B cell (primary cell): ENCODE measurements at regions not wholly inside any gene's neighbourhood (a gene's known extent, or its start where the extent isn't known, plus 50 kb on each side); places are given as distances from the start of the nearest gene placed in this dataset.

Source experiments
- ATAC-seq: fragments of 200-7000 bp; cut with Tn5 transposase; one replicate; pipeline ENCODE4 v1.10.0; 2021; ENCODE audit warnings: low read depth, mild to moderate bottlenecking, moderate number of reproducible peaks, moderate library complexity
- CTCF ChIA-PET: fragments of 350-600 bp; sonication (Branson Sonifier 250); formaldehyde crosslinking; loops from one replicate; lab custom pipeline; 2021; ENCODE audit warnings: antibody characterized with exemption, inconsistent platforms; lab: Charles Lee
- POLR2A ChIA-PET: fragments of 350-600 bp; sonication (Branson Sonifier 250); formaldehyde crosslinking; loops from one replicate; lab custom pipeline; 2021; ENCODE audit warnings: antibody characterized with exemption; lab: Charles Lee
- DNase-seq: peaks from one replicate; pipeline ENCODE4 v3.0.0; 2013
- H2AFZ ChIP-seq: 2 replicates; pipeline ENCODE4 v1.6.1; 2012; ENCODE audit warnings: mild to moderate bottlenecking, low read depth, low read length; ENCODE audit not compliant: insufficient read depth, poor library complexity, severe bottlenecking
- H3K27ac ChIP-seq, 2 donors: 1 replicate in 1 of 2; 2 replicates in 1 of 2; pipeline ENCODE4 v1.5.1; 2012 to 2013; ENCODE audit warnings: low read length in 2 of 2, mild to moderate bottlenecking in 2 of 2, moderate library complexity in 1 of 2
- H3K27me3 ChIP-seq, 4 experiments: fragments of 200-600 bp in 1 of 4; sonication (generic) in 1 of 4; replicated peaks in 1 of 4; 1 replicate in 2 of 4; 2 replicates in 2 of 4; pipeline versions ENCODE4 v1.6.1 to v1.7.0; 2013 to 2016; ENCODE audit warnings: low read length in 3 of 4, mild to moderate bottlenecking in 2 of 4, mixed read lengths in 1 of 4, moderate library complexity in 1 of 4; ENCODE audit not compliant: insufficient read depth in 4 of 4, control insufficient read depth in 3 of 4; ENCODE audit errors: control extremely low read depth in 1 of 4
- H3K36me3 ChIP-seq, 2 experiments: replicated peaks in 1 of 2; 1 replicate in 1 of 2; 2 replicates in 1 of 2; pipeline versions ENCODE4 v1.6.1 to v1.7.1; 2013; ENCODE audit warnings: low read length in 1 of 2; ENCODE audit not compliant: insufficient read depth in 2 of 2, control insufficient read depth in 1 of 2; ENCODE audit errors: control extremely low read depth in 1 of 2, extremely low read depth in 1 of 2
- H3K4me1 ChIP-seq, 2 donors: fragments of 200-600 bp in 1 of 2; sonication (generic) in 1 of 2; 1 replicate in 1 of 2; 2 replicates in 1 of 2; pipeline versions ENCODE4 v1.5.1 to v1.6.1; 2013 to 2017; ENCODE audit warnings: low read length in 2 of 2; ENCODE audit not compliant: control insufficient read depth in 2 of 2, insufficient read depth in 2 of 2
- H3K4me2 ChIP-seq: replicated peaks from 2 replicates; pipeline ENCODE3; 2012; ENCODE audit warnings: mild to moderate bottlenecking, low read depth, low read length; ENCODE audit not compliant: poor library complexity, severe bottlenecking
- H3K4me3 ChIP-seq, 5 experiments: fragments of 200-600 bp in 1 of 5; sonication (generic) in 1 of 5; 1 replicate in 3 of 5; 2 replicates in 2 of 5; pipeline versions ENCODE4 v1.5.1 to v1.7.0; 2011 to 2016; ENCODE audit warnings: low read length in 4 of 5, mild to moderate bottlenecking in 4 of 5, low read depth in 2 of 5, control low read depth in 1 of 5, moderate library complexity in 1 of 5; ENCODE audit not compliant: insufficient read depth in 1 of 5; ENCODE audit errors: control extremely low read depth in 1 of 5, extremely low read depth in 1 of 5
- H3K79me2 ChIP-seq: fragments of 200-600 bp; sonication (generic); one replicate; pipeline ENCODE4 v1.6.0; 2016; ENCODE audit warnings: low read length; ENCODE audit not compliant: control insufficient read depth, insufficient read depth
- H3K9ac ChIP-seq: fragments of 200-600 bp; sonication (generic); 2 replicates; pipeline ENCODE4 v1.6.1; 2017; ENCODE audit warnings: mild to moderate bottlenecking, low read length, moderate library complexity
- H3K9me3 ChIP-seq, 3 donors: one replicate each; pipeline versions ENCODE4 v1.6.1 to v1.7.1; 2013; ENCODE audit warnings: low read length in 2 of 3; ENCODE audit not compliant: control insufficient read depth in 2 of 3, insufficient read depth in 1 of 3; ENCODE audit errors: control extremely low read depth in 1 of 3
- H4K20me1 ChIP-seq: 2 replicates; pipeline ENCODE4 v1.6.0; 2012; ENCODE audit warnings: mild to moderate bottlenecking, low read length; ENCODE audit not compliant: insufficient read depth, control insufficient read depth, poor library complexity, severe bottlenecking
- H3K27ac Mint-ChIP-seq: one replicate; pipeline ENCODE4 v1.8.0; 2021; ENCODE audit warnings: mixed read lengths
- H3K27me3 Mint-ChIP-seq: one replicate; pipeline ENCODE4 v1.8.0; 2021; ENCODE audit warnings: mixed read lengths
- H3K4me1 Mint-ChIP-seq: one replicate; pipeline ENCODE4 v1.8.0; 2021; ENCODE audit warnings: mixed read lengths
- H3K4me3 Mint-ChIP-seq: one replicate; pipeline ENCODE4 v1.8.0; 2021; ENCODE audit warnings: mixed read lengths
- H3K9me3 Mint-ChIP-seq: one replicate; pipeline ENCODE4 v1.8.0; 2022; ENCODE audit warnings: mixed read lengths; ENCODE audit not compliant: insufficient read depth
- EZH2 ChIP-seq: IDR thresholded peaks from 2 replicates; pipeline ENCODE4 v1.6.1; 2012; ENCODE audit warnings: borderline replicate concordance, low read depth, mild to moderate bottlenecking, moderate library complexity, low read length; ENCODE audit not compliant: insufficient read depth, poor library complexity, severe bottlenecking
- WGBS: methylation state at CpG from one replicate; pipeline ENCODE4 v1.1.5; 2013; ENCODE audit warnings: missing lambda C conversion rate; ENCODE audit not compliant: insufficient coverage; 5-methylcytosine and 5-hydroxymethylcytosine counted together
- intact Hi-C: fragments of 100-400 bp; cut with micrococcal nuclease; formaldehyde crosslinking; loops from one replicate; pipeline ENCODE4 v1.10.0; 2022
- TF ChIP-seq, protein P1 (sequence below): fragments of 200-600 bp; IDR thresholded peaks from one replicate; pipeline ENCODE4 v1.8.0; 2022; ENCODE audit warnings: antibody characterized with exemption, mild to moderate bottlenecking

DNA sequence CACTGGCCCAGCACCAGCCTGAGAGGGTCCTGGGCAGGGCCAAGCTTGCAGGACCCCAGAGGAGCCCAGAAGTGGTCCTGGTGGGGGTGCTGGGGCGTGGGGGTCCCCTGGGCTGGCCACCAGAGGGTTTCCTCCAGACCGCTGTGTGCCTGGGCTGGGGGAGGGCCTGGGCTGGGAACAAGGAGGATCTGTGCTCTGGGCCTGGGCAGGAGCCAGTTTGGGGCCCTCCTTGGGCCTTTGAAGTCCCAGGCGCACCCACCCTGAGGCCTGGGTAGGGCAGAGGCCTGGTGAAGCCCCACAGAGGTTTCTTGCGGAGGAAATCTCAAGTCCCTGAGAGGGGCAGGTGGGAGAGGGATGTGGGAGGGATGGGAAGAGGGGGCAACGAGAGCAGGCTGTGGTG lies 63.4 kb upstream of the GPC1 start:
- Histone ChIP-seq H3K79me2 (no peaks in the 10 kb centered on the region), H3K27me3 (no peaks in the 10 kb centered on the region), H3K4me3 (no peak overlapping the region), H3K36me3 (no peaks in the 10 kb centered on the region), H3K4me1 (no peaks in the 10 kb centered on the region), H3K9me3 (peaks cover 0 to 2% (median 0%) of the 10 kb centered on the region in 3 donors), H4K20me1 (no peaks in the 10 kb centered on the region), H3K27ac (no peak overlapping the region), H2AFZ (no peak overlapping the region), H3K4me2 (no peak overlapping the region), H3K9ac (no peak overlapping the region)
- TF ChIP-seq, protein P1, sequence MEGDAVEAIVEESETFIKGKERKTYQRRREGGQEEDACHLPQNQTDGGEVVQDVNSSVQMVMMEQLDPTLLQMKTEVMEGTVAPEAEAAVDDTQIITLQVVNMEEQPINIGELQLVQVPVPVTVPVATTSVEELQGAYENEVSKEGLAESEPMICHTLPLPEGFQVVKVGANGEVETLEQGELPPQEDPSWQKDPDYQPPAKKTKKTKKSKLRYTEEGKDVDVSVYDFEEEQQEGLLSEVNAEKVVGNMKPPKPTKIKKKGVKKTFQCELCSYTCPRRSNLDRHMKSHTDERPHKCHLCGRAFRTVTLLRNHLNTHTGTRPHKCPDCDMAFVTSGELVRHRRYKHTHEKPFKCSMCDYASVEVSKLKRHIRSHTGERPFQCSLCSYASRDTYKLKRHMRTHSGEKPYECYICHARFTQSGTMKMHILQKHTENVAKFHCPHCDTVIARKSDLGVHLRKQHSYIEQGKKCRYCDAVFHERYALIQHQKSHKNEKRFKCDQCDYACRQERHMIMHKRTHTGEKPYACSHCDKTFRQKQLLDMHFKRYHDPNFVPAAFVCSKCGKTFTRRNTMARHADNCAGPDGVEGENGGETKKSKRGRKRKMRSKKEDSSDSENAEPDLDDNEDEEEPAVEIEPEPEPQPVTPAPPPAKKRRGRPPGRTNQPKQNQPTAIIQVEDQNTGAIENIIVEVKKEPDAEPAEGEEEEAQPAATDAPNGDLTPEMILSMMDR: no peak
- no peak for TF ChIP-seq EZH2
- intact Hi-C loops: no loop called here
- Mint-ChIP-seq H3K9me3 (no peaks in the 10 kb centered on the region), H3K27ac (no peak overlapping the region), H3K4me3 (no peak overlapping the region), H3K27me3 (peaks cover 6% of the 10 kb centered on the region), H3K4me1 (no peaks in the 10 kb centered on the region)
- ATAC-seq: no peak
- no peak for DNase-seq
- POLR2A ChIA-PET: no interaction called here
- CTCF ChIA-PET: no interaction called here
- WGBS: 75% methylated on average over 5 of the region's 5 CpGs

DNA sequence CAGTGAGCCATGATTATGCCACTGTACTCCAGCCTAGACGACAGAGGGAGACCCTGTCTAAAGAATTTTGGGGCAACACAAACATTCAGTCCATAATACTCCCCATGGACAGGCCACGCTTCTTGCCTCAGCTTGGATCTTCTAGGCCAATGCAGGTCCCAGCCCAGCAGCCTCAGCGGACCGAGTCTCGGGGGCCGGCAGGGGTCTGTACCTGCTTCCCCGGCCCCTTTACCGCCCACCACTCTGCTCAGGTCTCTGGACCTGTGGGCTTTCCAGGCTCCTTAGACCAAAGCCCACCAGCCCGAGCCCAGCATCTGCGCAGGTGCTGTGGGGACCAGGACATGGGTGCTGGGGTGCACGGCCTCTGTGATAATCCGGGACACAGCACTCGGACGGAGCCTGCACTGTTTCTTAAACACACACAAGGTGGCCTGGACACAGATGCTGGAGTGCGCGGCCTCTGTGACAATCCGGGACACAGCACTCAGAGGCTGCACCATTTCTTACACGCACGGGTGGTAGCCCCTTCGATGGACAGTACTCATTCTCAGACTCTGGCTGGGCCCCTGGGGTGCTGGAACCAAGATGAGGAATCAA lies 62.1 kb upstream of the GPC1 start:
- H3K4me2 ChIP-seq: no peak overlapping the region
- no peaks in the 10 kb centered on the region for H3K4me1 Mint-ChIP-seq
- no peak for ATAC-seq

More for the DNA sequence above, 62.1 kb upstream of the GPC1 start:
- H2AFZ ChIP-seq: no peak overlapping the region
- 93% methylated on average over 20 of the region's 20 CpGs for WGBS
- DNase-seq: no peak
- Mint-ChIP-seq H3K9me3 (no peaks in the 10 kb centered on the region), H3K4me3 (no peak overlapping the region), H3K27me3 (peaks cover 6% of the 10 kb centered on the region), H3K27ac (no peak overlapping the region)
- TF ChIP-seq, protein P1: no peak
- TF ChIP-seq EZH2: no peak
- H4K20me1 ChIP-seq: no peaks in the 10 kb centered on the region
- H3K4me1 ChIP-seq: no peaks in the 10 kb centered on the region
- intact Hi-C loops: no loop called here
- H3K9ac ChIP-seq: no peak overlapping the region
- H3K36me3 ChIP-seq: no peaks in the 10 kb centered on the region
- ChIA-PET POLR2A (no interaction called here), CTCF (no interaction called here)
- H3K79me2 ChIP-seq: no peaks in the 10 kb centered on the region
- H3K4me3 ChIP-seq: no peak overlapping the region
- H3K9me3 ChIP-seq: no peaks in the 10 kb centered on the region
- no peak overlapping the region for H3K27ac ChIP-seq
- no peaks in the 10 kb centered on the region for H3K27me3 ChIP-seq
